Stimulated activated CD4-positive, alpha-beta T cell treated with anti-CD3 and anti-CD28 coated beads, Interleukin-15, amount 100 ng/mL, for 1 hour (primary cell): ENCODE measurements at regions not wholly inside any gene's neighbourhood (a gene's known extent, or its start where the extent isn't known, plus 50 kb on each side); places are given as distances from the start of the nearest gene placed in this dataset.

Experiments used
- DNase-seq, 2 donors: peaks; one replicate each; pipeline ENCODE4 v3.0.0-alpha.2; 2020; ENCODE audit warnings: low read depth in 1 of 2, low spot score in 1 of 2

DNA sequence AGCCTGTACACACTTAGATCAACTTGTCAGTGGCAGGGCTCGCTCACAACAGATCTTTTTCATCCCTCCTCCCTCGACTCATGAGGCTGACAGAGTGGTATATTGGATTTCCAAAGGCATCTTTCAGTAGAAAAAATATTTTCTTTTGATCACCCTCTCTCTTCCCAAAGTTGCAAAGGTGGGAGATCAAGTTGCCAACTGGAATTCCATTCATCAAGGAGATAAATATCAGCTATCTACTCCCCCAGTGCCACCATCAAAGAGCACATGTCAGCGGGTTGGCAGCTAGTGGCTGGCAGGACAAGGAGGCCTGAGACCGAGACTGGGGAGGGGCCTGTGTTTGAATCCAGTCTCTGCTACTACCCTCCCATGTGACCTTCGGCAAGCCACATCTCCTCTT lies 539.7 kb upstream of the CDH11 start:
- no peak for DNase-seq

DNA sequence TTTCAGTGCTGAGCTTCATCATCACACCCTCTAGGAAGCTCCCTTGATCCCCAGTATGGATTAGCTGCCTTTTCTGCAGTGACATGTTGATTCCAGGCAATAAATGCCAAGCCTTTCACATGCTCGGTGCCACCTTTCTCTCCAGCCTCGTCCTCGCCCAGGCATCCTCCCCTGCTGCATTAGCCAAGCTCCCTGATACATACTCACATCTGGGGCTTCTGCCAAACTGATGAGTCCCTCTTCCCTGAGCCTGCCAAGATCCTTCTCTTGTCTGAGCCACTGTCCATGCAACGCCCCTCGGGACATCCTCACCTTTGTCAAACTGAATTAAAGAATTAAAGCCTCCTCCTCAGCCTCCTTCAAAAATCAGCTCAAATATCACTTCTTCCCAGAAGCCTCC lies 538.5 kb upstream of the CDH11 start:
- DNase-seq = no peak

DNA sequence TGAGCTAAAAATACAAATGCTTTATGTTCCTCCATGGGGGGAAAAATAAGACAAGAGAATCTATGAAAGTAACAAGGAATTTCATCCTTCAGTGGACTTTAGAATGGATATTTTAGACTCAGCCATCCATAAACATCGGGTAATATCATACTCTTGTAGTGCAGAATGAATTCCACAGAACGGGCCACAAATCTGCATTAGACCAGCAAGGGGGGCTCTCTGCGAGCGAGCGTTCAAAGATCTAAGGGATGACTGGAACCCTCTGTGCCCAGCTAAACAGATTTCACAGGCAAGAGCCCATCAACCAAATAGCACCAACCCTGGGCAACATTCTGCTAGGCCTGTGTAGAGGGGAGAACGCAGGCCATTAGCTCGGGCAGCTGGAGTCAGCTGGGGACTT lies 537.9 kb upstream of the CDH11 start:
- DNase-seq = no peak

DNA sequence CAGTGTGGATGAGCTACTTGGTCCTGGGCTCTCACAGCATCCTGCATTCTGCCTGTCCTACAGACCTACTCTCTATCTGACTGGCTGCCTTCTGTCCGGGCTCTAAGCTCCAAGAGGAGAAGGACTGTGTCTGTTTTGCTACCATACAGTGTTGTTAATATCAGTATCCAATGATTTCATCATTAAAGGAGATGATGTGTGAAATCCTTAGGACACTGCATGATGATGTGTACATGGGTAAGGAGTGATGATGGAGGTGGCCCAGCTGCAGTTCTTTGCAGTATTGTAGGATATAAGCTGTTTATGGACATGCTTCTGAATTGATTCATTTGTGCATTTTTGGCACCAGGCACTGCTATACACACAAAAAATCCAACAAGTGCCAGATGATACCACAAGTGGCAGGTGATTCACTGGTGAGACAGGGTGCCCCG lies 536.9 kb upstream of the CDH11 start:
- no peak for DNase-seq

DNA sequence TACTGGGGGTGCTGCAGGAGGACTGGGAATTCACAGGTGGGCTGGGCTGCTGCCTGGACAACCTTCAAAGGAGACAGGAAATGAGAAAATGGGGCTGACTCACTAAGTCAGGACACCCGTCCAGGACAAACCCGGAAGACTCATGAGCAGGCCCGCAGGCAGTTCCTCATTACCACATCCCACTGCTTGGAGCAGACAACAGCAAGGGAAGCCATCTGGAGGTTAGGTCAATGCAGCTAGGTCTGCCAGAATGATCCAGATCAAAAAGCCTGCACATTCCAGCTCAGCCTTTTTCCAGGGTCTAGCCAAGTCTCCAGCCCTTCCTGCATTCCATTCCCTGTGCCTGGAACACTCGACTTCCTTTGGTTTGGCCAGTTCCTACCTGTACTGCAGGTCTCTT lies 536.5 kb upstream of the CDH11 start:
- no peak for DNase-seq

DNA sequence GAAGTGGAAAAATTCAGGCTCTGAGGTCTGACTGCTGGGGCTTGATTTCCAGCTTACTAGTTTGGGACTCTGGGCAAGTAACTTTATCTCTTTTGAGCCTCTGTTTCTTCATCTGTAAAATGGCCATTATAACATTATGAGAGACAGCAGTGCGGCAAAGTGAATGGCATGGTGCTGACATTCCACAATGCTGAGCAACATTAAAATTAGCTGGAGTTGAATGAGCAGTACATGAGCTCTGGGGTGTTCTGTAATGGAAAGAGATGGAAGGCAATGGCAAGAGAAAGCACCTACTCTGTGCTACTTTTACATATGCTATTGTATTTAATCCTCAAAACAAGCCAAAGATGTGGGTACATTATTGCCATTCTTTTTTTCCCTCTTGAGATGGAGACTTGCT lies 535.7 kb upstream of the CDH11 start:
- no peak for DNase-seq

DNA sequence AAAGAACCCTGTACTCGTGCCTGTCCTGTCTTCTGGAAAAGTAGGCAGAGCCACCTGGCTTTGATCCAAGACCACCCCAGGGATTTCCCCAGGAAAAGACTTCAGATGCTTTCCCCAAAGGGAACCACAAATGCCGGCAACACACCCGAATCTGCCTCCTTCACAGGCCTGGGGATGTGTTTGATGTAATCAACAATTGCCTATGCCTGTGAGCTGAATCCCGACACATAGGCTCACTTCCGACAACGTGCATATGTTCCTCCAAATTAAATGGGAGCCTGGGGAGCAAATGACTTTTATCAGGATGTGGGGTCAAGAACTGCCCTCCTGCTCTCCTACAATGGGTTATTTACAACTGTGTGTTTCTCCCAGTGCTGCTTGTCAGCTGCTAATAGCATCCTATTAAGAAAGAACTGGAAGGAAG lies 535.2 kb upstream of the CDH11 start:
- DNase-seq = no peak

DNA sequence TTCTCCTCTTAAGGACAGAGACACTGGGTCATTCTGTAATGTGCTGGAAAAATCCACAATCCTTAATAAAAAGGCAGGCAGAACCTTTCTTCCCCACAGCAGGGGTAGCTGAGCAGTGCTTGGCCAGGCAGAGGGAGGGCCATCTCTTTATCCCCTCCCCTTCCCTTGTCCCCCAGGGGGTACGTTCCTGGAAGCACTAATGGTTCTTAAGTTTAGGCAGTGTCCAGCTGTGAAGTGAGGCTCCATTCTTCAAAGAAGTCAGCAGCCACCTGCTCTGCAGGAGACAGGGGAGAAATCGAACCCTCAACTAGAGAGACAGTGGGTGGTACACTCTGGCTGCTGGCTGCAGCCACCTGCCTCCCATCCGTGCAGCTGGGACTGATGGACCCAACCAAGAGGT lies 533.9 kb upstream of the CDH11 start:
- no peak for DNase-seq

DNA sequence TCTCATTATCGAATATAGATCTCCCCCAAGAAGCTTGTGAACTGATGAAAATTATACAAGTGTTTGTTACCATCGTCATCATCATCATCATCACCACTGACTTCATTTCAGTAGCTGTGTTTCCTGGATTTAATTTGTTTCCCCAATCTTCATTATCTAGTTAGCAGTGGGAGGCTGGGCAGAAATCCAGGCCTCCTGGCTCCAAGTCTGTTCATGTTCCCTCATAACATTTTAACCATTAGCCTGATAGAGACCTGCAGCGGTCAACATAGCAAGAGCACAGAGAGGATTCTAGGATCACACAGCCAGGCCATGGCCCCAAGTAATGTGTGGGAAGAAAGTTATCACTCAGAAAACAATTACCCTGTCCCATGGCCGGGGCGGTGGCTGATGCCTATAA lies 526.2 kb upstream of the CDH11 start:
- DNase-seq = no peak

DNA sequence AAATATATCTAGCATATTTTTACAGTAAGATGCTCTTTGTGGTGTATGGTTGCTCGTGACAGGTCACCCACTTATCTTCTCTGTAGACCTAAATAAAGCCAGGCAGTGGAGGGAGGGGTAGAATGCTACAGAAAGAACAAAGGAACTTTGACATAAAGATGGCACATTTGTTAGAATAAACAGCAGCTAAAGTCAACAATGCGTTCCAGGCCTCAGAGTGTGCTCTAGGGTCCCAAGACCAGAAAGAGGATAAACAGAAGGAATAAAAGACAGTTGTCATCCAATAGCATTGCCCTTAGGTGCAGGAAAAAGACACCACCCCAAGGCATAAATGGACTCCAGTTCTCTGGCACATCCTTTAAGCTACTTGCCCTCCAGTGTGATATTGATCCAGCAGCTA lies 523.0 kb upstream of the CDH11 start:
- no peak for DNase-seq

DNA sequence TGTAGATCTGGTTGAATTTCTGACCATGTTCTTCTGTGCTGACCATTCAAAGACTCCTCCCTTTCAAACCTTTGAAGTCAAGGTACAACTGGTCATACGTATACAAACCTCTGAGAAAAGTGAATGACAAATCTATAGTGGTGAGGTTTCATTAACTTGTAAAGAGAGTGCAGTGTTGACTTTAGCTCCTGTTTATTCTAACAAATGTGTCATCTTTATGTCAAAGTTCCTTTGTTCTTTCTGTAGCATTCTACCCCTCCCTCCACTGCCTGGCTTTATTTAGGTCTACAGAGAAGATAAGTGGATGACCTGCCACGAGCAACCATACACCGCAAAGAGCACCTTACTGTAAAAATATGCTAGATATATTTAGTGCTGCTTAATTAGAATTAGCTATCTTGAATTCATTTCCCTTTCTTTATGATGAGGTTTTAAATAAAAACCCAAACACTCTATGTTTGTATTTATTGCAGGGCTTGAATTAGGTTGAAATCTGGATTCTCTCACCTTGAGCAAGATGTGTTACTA lies 520.0 kb upstream of the CDH11 start:
- DNase-seq = no peak

DNA sequence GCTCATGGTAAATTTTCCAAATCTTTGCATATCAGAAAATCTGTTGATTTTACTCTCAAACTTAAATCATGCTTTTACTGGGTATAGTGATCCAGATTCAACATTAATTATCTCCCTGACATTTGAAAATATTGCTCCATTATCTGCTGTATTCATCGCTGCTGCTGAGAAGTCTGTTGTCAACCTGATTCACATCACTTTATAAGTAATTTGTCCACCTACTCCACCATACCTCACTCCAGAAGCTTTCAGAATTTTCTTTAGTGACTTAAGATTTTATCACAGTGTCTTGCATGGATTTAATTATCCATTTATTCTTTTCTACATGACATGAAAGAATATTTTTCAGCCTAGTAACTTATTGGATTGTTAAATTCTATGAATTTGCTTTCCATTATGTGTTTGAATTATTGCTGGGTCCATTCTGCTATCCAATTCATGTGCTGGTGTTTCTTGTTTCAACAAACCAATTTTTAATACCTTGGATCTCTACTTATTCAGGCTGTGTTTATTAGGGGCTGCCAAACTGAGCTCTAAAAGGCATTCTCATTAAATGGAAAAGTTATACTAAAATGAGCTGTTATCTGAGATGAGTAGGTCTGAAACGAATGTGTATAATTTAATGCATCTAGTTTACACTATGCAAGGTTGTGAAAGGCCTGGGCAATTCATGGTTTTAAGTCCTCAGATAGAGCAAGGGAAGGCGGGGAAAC lies 519.3 kb upstream of the CDH11 start:
- no peak for DNase-seq

DNA sequence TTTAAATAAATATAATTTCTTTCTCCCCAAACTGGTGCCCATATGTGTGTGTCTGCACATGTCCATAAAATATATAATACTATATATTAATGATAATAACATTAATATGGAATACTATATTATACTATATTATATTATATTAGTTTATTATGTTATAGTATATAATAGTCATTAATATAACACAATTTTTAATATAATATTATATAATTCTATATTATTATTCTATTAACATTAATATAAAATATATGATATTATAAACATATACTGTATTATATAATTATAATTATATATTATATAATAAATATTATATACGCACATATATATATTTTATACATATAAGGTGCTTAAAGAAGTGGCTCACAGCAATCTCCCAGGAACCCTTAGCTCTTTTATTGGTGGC lies 513.0 kb upstream of the CDH11 start:
- no peak for DNase-seq

DNA sequence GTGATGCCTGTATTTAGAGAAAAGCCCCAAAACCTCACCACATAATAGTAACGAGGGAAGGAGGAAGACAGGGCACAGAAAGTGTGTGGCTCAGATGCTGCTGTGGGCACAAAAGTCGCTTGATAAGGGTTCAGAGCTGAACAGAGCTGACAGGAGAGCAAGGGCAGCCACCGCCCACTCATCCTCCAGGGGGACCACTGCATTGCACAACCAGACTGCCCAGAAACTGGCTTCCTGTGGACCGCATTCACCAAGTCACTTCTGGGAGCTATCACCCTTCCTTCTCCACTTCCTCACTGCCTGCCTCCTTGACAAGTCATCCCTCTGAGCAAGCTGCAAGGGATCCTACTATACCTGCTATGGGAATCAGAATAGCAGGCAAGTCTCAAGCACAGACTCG lies 512.4 kb upstream of the CDH11 start:
- no peak for DNase-seq

DNA sequence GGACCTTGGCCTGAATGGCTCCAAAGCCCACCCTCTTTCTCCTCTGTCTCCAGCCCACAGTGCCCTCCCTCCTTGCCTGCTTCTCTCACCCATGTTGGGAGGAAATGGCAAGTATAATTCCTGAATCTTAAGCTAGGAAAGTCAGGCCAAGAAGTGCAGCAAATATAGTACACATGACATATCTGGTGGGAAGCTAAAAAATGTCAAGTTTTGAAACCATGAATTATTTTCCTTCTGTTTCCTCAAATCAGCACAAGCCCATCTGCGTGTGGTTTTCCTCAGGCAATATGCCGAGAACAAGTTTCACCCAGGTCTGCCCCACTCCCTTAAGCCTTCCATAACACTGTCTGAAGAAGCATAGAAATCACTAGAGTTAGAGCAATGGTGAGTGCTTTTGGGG lies 502.8 kb upstream of the CDH11 start:
- DNase-seq = no peak

DNA sequence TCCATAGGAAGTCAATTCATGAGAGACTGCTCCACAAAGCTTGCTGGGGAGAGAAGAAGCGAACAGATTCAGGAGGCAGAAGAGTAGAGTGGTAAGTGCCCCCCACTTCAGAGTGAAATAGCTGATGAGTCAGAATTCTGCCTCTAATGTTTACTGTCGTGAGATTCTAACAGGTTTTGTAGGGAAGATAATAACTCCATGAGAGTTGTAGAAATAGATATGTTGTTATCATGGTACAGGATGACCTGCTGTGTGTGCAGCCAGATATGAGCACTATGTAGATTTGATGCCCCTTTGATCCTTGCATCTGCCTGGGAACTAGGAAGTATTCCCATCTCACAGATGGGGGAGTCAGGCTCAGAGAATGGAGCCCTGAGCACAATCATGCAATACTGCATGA lies 502.4 kb upstream of the CDH11 start:
- DNase-seq = no peak

DNA sequence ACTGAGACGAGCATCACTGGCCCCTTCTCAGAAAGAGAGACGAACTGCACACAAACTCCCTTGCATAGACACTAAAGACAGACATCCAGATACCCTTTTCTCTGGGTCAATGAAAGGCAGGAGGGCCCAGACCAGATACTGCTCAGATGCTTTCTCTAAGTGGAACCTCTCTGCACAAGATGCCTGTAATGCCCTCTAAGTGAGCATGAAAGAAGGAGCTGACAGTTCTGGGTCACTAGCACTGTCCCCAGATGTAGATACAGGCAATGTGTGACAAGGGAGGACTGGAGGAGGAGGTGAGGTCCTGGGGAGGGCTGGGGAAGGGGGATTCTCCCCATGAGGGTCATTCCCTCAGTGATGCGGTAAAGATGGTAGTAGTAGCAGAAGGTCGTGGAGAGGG lies 501.0 kb upstream of the CDH11 start:
- no peak for DNase-seq

DNA sequence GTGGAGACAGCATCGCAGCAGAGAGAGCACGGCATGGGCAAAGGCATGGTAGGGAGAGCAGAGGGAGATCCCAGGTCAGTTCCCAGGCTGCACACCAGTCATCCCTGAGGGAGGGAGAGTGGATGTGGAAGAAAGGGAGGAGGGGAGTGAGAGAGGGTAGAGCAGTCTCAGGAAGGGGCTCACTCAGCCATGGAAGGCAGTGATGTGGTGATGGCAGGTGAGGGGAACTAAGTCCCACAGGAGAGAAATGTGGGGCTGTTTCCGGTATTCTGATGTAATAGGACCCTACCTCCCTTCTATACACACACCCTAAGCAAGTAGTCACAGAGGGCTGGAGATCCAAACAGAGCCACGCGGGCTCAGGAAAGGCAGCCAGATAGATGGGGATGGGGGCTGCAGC lies 500.3 kb upstream of the CDH11 start:
- no peak for DNase-seq

DNA sequence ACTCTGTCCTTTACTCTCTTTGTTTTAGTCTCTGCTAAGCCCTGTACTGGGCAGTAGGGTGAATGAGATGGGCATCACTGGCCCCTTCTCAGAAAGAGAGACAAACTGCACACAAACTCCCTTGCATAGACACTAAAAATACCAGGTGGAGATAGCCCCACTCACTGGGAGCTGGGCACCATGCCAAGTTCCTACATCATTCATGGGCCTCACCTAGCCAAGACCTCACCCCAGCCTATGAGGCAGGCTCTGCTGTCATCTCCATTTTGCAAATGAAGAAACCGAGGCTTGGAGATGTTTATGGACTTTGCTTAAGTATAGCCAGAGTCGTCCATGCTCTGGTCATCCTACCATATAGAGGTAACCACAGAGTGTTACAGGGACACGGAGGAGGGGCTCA lies 499.8 kb upstream of the CDH11 start:
- DNase-seq = no peak

DNA sequence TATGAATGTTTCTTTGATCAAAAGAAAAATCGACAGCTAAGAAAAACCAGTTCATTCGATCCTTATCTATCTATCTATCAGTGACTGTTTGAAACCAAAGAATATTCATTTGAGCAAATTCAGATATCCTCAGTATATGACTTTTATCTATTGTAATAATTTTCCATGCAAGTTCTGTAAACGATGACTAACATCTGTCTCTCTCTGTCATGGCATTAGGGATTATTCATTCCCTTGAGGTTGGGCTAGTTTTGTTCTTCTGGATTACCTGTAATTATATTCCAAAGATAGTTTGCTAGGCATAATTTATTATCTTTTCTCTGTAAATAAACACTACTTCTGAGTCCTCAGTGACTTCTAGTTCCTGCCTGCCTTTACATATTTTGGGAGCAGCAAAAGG lies 497.7 kb upstream of the CDH11 start:
- DNase-seq = no peak

DNA sequence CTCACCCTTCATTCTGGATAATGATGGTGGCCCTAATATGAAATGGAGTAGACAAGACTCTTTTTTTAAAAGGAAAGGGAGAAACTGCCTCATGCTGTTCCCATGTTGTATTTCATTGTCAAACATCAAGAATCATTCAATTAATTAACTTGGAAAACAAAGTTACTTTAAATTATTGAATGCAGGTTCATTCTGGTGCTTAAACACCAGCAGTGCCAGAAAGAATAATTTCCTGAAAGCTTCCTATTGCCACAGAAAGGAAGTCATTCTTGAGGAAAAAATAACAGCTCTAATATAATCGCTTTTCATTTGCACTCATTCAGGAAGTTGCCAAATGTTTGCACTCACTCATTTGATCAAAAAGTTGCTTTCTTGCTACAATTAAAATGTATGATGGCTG lies 497.1 kb upstream of the CDH11 start:
- no peak for DNase-seq

DNA sequence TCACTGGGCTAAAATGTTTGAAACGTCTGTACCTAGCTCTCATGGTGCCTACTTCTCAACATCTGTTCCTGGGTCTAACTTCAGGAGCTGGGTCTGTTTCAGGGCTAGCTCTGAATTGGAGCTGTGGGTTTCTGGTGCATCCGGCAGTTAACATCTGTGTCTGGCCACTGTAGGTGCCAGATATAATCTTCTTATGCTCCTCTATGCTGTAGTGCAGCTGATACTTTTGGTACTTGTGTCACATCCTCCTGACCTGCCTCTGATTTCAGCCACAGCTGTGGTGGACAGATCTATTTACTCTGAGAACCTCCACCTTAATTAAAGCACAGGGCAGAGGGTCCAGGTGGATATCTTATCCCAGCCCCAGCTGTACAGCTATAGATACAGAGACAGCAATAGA lies 496.5 kb upstream of the CDH11 start:
- no peak for DNase-seq

DNA sequence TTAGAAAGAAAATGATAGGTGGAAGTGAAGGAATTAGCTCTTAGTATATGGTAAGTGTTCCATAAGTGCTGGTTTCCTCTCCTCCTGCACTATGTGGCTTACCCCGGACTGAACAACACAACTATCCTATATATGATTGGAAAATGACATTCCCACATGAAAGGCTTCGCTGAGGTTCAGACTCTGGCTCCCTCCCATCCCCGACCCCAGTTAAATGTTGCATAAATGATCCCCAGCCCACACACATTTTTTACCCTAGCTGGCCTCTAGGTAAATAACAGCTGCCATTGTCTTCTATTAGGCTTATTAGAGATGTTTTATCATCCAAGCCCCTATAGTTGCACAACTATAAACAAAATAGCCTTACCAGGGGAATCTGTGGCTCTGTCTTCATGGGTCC lies 495.6 kb upstream of the CDH11 start:
- DNase-seq = no peak

DNA sequence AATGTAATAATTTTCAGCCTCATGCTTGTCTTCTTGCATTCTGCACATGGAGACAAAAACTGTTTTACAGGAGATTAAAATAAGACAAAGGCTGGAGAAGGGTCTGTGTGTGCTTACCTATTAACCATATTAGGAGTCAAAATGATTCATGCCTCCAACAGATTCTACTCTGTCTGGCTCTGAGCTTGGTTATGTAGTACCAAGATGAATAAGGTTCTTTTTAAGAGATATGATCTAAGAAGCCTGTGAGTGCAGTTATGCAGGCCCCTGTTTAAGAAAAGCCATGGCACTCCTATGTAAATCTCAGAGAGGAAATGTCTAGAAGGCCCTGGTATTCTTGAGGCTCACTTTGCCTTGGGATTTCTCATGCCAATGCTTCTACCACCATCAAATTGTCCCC lies 486.6 kb upstream of the CDH11 start:
- DNase-seq = no peak
